ENCODE measurements at regions not wholly inside any gene's neighbourhood (a gene's known extent, or its start where the extent isn't known, plus 50 kb on each side); places are given as distances from the start of the nearest gene placed in this dataset.
"Not testable (repeated sequence)": the region's sequence is repeated elsewhere in the genome, so short reads cannot be mapped to it uniquely, and the experiment has no call there.

GRCh38 chr12:131318045-131318685 is 364.5 kb downstream of the ADGRD1 start:
- DNase-seq, result no peak

- no peak for DNase-seq
Measured at GRCh38 chr12:131321988-131322387, 368.3 kb downstream of the ADGRD1 start.

DNA sequence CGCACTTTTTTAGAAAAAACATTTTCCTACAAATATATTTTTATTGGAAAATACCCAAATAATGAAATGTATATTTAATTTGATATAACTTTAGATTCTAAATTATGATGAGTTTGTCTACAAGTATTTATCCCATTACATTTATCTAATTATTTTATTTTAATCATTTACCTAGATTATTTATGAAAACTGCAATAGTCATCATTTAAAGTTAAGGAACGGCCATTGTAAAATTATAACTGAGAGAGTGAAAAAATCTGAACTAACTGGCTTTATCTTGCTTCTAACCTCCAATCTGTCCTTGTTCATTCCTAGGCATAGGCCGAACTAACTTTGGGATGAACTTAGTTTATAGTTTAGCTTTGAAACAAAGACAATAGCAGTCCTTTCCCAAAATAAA is 368.8 kb downstream of the ADGRD1 start:
- DNase-seq, result not testable (repeated sequence)

GRCh38 chr12:131323879-131324278 is 370.2 kb downstream of the ADGRD1 start:
- DNase-seq, result no peak

- DNase-seq, result no peak
Measured at GRCh38 chr12:131327521-131328488, 374.1 kb downstream of the ADGRD1 start.

- not testable (repeated sequence) for DNase-seq
Measured at GRCh38 chr12:131328861-131329845, 375.4 kb downstream of the ADGRD1 start.

DNA sequence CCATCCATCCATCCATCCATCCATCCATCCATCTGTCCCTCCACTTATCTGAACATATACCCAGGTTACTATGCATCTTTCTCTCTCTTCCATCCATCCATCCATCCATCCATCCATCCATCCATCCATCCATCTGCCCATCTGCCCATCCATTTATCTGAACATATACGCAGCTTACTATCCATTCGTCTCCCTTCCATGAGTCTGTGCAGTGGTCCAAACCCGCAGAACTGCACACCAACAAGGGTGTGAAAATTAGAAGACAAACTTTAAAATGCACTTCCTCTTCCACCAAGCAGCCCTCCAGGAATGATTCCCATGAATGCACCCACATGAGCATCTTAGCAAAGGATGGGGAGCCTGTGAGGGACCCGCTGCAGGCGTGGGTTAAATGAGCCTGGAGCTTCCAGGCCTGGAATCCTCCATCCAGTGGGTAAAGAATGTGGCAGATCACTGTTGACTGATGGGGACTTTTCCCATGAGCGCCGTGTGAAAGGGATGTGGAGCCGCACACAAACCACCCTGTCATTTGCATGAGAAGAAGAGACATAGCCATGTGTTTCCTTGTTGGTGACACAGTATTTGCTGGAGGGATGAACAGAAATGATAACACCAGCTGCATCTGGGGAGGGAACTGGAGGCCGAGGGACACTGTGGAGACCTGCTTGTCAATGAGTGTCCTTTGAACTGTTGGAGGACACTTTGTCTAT is 376.6 kb downstream of the ADGRD1 start:
- no peak for DNase-seq

DNA sequence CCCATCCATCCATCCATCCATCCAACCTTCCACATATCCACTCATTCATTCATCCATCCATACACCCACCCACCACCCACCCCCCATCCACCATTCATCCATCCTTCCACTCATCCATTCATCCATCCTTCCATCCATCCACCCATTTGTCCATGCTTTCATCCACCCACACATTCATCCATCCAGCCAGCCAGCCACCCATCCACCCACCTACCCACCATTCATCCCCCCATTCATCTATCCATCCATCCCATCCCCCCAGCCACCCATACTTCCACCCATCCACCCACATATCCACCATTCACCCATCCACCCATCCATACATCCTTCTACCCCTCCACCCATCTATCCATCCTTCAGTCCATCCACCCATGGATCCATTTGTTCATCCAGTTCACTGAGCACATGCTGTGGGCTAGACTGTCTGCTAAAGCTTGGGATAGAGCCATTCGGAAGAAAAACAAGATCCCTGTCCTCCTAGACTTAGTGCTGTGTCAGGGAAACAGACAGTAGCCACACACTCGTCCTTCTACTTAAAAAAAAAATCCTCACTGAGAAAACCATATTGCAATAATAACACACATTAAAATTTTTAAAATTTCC is 377.5 kb downstream of the ADGRD1 start:
- no peak for DNase-seq

GRCh38 chr12:131332224-131332623 is 378.5 kb downstream of the ADGRD1 start:
- no peak for DNase-seq

- no peak for DNase-seq
Measured at GRCh38 chr12:131333136-131333535, 377.8 kb upstream of the SFSWAP start.

DNA sequence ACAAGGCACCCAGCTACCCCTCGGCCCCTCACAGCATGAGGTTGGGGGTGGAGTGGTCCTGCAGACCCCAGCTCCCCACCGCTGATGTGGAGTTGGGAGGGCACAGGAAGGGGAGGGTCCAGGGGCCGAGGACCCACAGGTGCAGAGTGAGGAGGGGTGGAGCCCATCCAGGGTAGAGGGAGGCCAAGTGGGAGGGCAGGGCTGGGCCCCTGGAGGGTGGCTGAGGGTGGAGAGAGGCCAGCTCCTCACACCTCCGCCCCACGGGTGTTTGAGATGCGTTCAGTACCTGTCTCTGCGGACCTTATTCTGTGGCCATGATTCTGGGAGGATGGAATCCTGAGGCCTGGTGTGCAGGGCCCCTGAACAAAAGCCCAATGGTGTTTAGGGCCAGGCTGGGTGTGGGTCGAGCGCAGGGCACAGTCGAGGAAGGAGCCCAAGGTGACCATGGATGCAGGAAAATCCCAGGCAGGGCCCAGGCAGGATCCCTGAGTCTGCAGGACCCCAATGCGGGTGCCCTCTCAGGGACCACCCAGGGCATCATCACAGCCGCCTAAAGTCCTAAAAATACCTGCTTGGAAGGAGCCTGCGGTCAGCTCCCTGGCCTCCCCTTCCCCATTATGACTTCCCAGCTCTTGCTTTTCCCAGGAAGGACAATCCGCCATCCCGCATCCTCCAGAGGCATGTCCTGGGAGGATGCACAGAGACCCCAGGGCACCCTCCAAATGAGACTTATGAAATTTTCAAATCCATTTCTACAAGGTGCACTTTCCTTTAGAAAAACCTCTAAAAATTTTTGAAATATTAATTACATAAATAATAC is 377.1 kb upstream of the SFSWAP start:
- no peak for DNase-seq

DNA sequence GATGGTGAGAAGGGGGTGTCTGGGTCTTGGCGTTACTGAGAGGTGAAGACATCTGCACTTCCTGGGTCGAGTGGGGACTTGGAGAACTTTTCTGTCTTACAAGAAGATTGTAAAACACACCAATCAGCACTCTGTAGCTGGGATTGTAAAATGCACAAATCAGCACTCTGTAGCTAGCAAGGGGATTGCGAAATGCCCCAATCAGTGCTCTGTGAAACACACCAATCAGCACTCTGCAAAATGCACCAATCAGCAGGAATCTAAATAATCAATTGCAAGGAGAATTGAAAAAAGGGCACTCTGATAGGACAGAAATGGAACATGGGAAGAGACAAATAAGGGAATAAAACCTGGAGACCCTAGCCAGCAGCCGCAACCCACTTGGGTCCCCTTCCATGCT is 376.1 kb upstream of the SFSWAP start:
- no peak for DNase-seq

GRCh38 chr12:131335456-131335855 is 375.4 kb upstream of the SFSWAP start:
- no peak for DNase-seq

DNA sequence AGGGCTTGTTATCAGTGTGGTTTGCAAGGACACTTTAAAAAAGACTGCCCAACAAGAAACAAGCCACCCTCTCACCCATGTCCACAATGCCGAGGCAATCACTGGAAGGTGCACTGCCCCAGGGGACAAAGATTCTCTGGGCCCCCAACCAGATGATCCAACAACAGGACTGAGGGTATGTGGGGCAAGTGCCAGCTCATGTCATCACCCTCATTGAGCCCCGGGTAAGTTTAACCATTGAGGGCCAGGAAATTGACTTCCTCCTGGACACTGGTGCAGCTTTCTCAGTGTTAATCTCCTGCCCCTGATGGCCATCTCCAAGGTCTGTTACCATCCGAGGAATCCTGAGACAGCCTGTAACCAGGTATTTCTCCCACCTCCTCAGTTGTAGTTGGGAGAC is 373.0 kb upstream of the SFSWAP start:
- DNase-seq, result not testable (repeated sequence)

DNA sequence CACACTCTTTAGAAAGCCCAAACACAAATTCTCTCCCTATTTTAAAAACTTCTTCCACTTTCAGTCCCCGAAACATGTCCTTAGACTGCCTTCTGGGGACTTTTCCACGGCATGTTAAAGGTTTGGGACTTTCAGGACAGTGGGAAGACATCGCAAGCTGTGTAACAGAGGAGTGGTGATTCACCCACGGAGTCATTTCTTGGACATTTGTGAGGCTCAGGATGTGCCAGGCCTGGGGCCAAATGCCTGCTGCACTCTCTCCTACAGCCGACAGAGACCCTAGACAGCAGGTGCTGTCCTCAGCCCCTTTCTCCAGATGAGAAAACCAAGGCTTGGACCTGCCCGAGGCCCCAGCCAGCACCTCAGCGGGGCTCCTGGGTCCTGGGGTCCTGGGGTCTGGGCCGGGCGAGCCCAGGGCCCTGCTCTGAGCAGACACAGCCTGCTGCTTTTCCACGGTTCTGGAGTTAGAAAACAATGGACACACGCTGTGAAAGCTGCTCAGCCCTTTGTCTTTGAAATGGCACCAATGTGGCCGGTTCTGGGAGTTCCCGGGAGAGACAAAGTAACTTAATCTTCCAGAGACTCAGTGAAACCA is 370.2 kb upstream of the SFSWAP start:
- no peak for DNase-seq

DNA sequence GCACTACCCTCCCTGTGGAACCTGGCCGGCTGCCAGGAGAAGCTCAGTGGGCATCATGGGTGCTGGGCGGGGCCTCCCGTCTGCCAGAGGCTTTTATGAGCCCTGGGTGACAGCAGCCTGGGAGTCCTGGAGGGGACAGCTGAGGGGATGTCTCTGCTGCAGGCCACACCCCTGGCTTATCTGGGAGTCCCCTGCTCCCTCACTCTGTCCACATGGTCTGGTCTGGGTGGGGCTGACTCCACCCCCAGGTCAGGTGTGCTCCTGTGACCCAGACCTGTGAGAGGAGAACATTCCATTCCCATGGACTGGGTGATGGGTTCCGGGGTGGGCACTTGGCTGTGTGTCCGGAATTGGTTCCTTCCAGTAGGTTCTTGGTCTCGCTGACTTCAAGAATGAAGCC is 369.3 kb upstream of the SFSWAP start:
- DNase-seq, result not testable (repeated sequence)

- not testable (repeated sequence) for DNase-seq
Measured at GRCh38 chr12:131343436-131343835, 367.5 kb upstream of the SFSWAP start.

- not testable (repeated sequence) for DNase-seq
Measured at GRCh38 chr12:131344715-131345520, 366.0 kb upstream of the SFSWAP start.
